ENCODE measurements at regions not wholly inside any gene's neighbourhood (a gene's known extent, or its start where the extent isn't known, plus 50 kb on each side); places are given as distances from the start of the nearest gene placed in this dataset.

DNA sequence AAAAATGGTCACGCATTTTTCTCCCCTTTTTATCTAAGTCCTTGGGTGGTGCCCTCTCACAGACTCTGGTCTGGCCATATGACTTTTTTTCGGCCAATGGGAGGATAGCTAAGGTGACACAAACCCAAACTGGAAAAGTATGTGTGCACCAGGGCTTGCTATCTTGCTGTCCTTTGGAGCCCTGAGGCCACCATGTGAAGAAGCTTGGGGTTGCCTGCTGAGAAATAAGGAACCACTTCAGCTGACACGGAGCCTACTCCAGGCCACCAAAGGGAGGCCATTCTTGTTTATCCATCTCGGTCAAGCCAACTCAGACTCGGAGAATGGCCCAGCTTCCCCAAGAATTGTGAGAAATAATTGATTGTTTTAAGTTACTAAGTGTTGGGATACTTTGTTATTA is 111.4 kb upstream of the ZFHX3 start:
- Histone ChIP-seq H3K4me1 (ENCODE audit: control insufficient read depth, insufficient read depth, low read length) (no peaks in the 10 kb centered on the region), H3K9me3 (ENCODE audit: control insufficient read depth in 2 of 2, low read length in 2 of 2) (no peaks in the 10 kb centered on the region), H3K27me3 (ENCODE audit: control insufficient read depth in 1 of 2, insufficient read depth in 2 of 2, low read length in 2 of 2) (no peaks in the 10 kb centered on the region), H3K4me3 (ENCODE audit: low read length in 2 of 2) (no peak overlapping the region), H3K27ac (ENCODE audit: low read length) (no peak overlapping the region), H3K9ac (ENCODE audit: low read length in 2 of 2) (no peak overlapping the region), H3K36me3 (ENCODE audit: control insufficient read depth in 2 of 2, insufficient read depth in 2 of 2, low read length in 2 of 2) (no peaks in the 10 kb centered on the region)

DNA sequence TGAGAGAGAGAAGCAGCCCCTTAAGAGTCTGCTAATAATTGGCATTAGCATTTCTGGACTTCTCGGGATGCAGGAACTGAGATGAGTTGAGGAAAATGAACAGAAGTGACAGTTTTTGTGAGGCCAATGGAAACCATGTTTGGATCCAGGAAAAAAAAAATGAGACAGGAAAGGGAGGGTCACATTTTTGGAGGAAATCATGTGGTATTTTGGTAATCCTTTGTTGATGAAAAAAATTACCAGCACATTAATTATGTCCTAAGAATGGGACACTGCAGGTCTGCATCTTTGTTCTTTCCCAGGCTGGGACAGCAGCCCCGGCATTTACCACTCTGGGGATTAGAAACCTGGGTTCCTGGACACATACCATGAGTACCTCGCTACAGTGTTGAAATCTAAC is 109.9 kb upstream of the ZFHX3 start:
- Histone ChIP-seq H3K4me1 (ENCODE audit: control insufficient read depth, insufficient read depth, low read length) (no peaks in the 10 kb centered on the region), H3K9ac (ENCODE audit: low read length in 2 of 2) (no peak overlapping the region), H3K9me3 (ENCODE audit: control insufficient read depth in 2 of 2, low read length in 2 of 2) (no peaks in the 10 kb centered on the region), H3K27ac (ENCODE audit: low read length) (no peak overlapping the region), H3K4me3 (ENCODE audit: low read length in 2 of 2) (no peak overlapping the region), H3K36me3 (ENCODE audit: control insufficient read depth in 2 of 2, insufficient read depth in 2 of 2, low read length in 2 of 2) (no peaks in the 10 kb centered on the region), H3K27me3 (ENCODE audit: control insufficient read depth in 1 of 2, insufficient read depth in 2 of 2, low read length in 2 of 2) (no peaks in the 10 kb centered on the region)

DNA sequence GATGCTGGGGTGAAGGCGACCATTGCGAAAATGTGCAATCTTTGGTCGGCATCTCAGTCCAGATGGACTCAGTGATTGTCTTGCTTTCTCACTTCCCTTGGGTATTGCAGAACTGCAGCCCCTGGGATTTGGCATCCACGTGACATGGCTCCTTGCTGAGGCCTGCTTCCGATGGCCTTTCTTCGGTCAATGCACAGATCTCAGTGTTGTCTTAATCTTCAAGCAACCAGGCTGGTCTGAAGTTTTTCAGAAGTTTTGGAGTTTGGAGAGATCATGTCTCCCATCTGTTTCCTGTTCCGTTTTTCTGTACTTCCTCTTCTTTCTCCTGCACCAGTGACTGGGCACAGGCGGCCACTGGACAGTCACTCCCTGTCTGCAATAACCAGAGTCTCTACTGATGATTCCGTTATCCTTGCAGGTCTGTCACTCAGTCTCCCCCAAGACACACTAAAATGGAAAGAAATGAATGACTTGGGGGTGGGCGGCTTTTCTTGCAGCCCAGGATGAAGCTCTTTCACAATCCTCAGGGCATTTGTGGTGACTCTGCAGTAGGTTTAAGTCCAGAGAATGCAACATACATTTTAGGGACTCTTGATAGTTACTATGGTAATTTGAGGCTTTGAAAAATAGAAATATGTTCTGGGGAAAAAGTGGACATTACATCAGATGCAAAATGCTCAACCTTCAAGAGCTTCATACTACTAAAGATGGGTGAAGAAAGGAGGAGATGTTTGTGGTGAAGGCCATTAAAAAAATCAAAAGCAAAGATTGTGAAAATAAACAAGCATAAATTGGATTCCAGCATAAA is 106.3 kb upstream of the ZFHX3 start:
- no peaks in the 10 kb centered on the region for H3K27me3 ChIP-seq (ENCODE audit: control insufficient read depth in 1 of 2, insufficient read depth in 2 of 2, low read length in 2 of 2)
- H3K9me3 ChIP-seq (ENCODE audit: control insufficient read depth in 2 of 2, low read length in 2 of 2), result no peaks in the 10 kb centered on the region
- no peak overlapping the region for H3K27ac ChIP-seq (ENCODE audit: low read length)
- no peak overlapping the region for H3K4me3 ChIP-seq (ENCODE audit: low read length in 2 of 2)
- H3K36me3 ChIP-seq (ENCODE audit: control insufficient read depth in 2 of 2, insufficient read depth in 2 of 2, low read length in 2 of 2), result no peaks in the 10 kb centered on the region
- H3K4me1 ChIP-seq (ENCODE audit: control insufficient read depth, insufficient read depth, low read length), result no peaks in the 10 kb centered on the region
- H3K9ac ChIP-seq (ENCODE audit: low read length in 2 of 2), result no peak overlapping the region

DNA sequence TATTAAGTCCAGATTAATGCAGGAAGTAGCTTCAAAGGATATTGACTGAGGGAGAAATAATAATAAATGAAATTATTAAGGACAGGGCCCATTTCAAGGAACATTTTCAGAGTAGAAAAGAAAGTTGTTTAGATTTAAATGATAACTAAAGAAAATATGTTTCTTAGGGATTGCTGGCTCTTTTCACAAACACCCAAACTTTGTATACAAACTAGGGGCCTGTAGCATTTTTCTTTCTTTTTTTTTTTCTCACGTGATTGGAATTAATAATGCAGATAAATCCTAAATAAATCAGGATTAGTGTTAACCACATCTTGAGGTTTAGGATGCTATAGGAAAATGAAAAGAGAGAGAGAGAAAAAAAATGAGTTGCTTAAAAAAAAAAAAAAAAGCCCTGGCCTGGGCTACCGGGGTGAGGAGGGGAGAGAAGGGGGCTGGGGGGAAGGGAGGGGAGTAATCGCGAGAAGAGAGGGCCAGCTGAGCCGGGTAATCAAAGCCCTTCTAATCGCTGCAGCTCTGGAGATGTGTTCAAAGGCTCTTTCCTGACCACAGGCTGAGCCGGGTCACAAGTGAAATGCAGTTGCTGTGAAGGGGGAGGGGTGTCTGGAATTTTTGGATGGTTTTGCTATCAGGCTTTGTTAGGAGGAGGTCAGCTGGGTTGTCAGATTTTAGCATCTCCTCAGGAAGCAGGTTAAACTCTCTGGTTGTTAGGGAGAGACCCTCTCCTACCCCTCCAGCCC is 104.6 kb upstream of the ZFHX3 start:
- Histone ChIP-seq H3K36me3 (ENCODE audit: control insufficient read depth in 2 of 2, insufficient read depth in 2 of 2, low read length in 2 of 2) (no peaks in the 10 kb centered on the region), H3K4me1 (ENCODE audit: control insufficient read depth, insufficient read depth, low read length) (no peaks in the 10 kb centered on the region), H3K27ac (ENCODE audit: low read length) (no peak overlapping the region), H3K9ac (ENCODE audit: low read length in 2 of 2) (no peak overlapping the region), H3K4me3 (ENCODE audit: low read length in 2 of 2) (no peak overlapping the region), H3K27me3 (ENCODE audit: control insufficient read depth in 1 of 2, insufficient read depth in 2 of 2, low read length in 2 of 2) (no peaks in the 10 kb centered on the region), H3K9me3 (ENCODE audit: control insufficient read depth in 2 of 2, low read length in 2 of 2) (no peaks in the 10 kb centered on the region)

DNA sequence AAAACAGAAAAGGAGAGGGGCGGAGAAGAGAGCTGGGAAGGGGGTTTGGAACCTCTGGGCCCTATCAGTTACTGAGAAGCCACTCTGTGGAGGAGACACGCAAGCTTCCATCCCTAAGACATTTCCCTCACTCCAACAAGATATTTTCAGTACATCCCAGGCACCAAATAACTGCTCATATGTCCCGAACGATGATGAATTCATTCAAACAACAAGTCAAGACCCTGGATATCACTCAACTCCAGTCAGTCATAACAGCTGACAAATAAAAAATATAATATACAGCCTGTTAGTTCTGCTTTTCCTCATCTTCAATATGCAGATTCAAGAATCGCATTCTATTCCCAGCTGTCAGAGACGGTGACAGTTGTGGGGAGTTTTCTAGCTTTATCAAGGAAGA is 104.0 kb upstream of the ZFHX3 start:
- Histone ChIP-seq H3K4me3 (ENCODE audit: low read length in 2 of 2) (no peak overlapping the region), H3K4me1 (ENCODE audit: control insufficient read depth, insufficient read depth, low read length) (no peaks in the 10 kb centered on the region), H3K9me3 (ENCODE audit: control insufficient read depth in 2 of 2, low read length in 2 of 2) (no peaks in the 10 kb centered on the region), H3K27ac (ENCODE audit: low read length) (no peak overlapping the region), H3K9ac (ENCODE audit: low read length in 2 of 2) (no peak overlapping the region), H3K27me3 (ENCODE audit: control insufficient read depth in 1 of 2, insufficient read depth in 2 of 2, low read length in 2 of 2) (no peaks in the 10 kb centered on the region), H3K36me3 (ENCODE audit: control insufficient read depth in 2 of 2, insufficient read depth in 2 of 2, low read length in 2 of 2) (no peaks in the 10 kb centered on the region)

DNA sequence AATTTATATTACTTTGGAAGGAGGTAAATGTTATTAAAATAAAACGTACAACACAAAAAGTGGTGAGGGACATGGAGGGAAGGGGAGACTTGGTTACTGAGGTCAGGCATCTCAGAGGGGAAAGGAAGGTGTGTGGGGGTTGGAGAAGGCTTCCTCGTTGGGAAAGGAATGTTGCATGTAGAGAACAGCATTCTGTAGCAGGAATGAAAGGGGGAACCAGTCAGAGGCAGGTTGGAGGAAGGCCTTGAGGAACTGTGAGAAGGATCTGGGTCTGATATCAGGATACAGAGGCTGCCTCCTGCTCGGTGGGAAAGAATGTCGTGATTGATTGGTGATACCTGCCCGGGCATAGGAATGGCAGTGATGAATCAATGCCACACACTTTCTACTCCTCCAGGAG is 103.3 kb upstream of the ZFHX3 start:
- no peak overlapping the region for H3K27ac ChIP-seq (ENCODE audit: low read length)

DNA sequence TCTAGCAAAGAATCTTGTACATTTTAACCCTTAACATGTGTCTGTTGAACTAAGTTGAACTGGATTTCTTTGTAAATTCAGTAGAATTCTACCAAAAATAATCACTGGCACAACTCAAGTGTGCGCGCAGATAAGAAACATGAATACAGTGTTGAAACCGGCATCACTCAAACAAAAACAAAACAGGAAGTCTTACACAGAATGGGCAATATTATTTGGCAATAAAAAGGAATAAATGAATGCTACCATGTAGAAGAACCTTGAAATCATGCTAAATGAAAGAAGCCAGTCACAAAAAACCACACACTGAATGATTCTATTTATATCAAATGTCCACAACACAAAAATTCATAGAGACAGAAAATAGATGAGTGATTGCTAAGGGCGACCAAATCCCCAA is 102.9 kb upstream of the ZFHX3 start:
- no peaks in the 10 kb centered on the region for H3K36me3 ChIP-seq (ENCODE audit: control insufficient read depth in 2 of 2, insufficient read depth in 2 of 2, low read length in 2 of 2)
- no peak overlapping the region for H3K27ac ChIP-seq (ENCODE audit: low read length)
- no peak overlapping the region for H3K9ac ChIP-seq (ENCODE audit: low read length in 2 of 2)
- no peaks in the 10 kb centered on the region for H3K4me1 ChIP-seq (ENCODE audit: control insufficient read depth, insufficient read depth, low read length)
- no peaks in the 10 kb centered on the region for H3K9me3 ChIP-seq (ENCODE audit: control insufficient read depth in 2 of 2, low read length in 2 of 2)
- no peaks in the 10 kb centered on the region for H3K27me3 ChIP-seq (ENCODE audit: control insufficient read depth in 1 of 2, insufficient read depth in 2 of 2, low read length in 2 of 2)
- no peak overlapping the region for H3K4me3 ChIP-seq (ENCODE audit: low read length in 2 of 2)

More for the DNA sequence above, 103.3 kb upstream of the ZFHX3 start:
- no peak overlapping the region for H3K4me3 ChIP-seq (ENCODE audit: low read length in 2 of 2)
- no peaks in the 10 kb centered on the region for H3K27me3 ChIP-seq (ENCODE audit: control insufficient read depth in 1 of 2, insufficient read depth in 2 of 2, low read length in 2 of 2)
- no peaks in the 10 kb centered on the region for H3K4me1 ChIP-seq (ENCODE audit: control insufficient read depth, insufficient read depth, low read length)
- H3K36me3 ChIP-seq (ENCODE audit: control insufficient read depth in 2 of 2, insufficient read depth in 2 of 2, low read length in 2 of 2), result no peaks in the 10 kb centered on the region
- H3K9me3 ChIP-seq (ENCODE audit: control insufficient read depth in 2 of 2, low read length in 2 of 2), result no peaks in the 10 kb centered on the region
- H3K9ac ChIP-seq (ENCODE audit: low read length in 2 of 2), result no peak overlapping the region

DNA sequence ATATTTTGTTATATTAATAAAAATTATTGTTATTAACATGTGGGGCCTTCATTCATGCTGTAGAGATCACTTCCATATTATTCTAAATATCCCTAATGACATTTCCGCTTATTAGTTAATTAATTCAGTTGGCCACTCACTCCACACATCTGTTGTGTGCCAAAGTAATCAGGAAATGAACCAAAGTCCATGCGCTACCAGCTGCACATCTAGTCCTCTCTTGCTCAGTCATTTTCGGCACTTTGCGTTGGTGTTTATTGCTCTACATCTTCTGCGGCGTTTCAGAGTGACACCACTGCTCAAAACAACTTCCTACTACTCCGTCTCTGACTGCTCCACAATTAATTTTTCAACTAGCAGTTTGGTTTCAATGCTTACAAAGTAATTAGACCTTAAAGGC is 101.4 kb upstream of the ZFHX3 start:
- no peaks in the 10 kb centered on the region for H3K36me3 ChIP-seq (ENCODE audit: control insufficient read depth in 2 of 2, insufficient read depth in 2 of 2, low read length in 2 of 2)
- H3K9ac ChIP-seq (ENCODE audit: low read length in 2 of 2), result no peak overlapping the region
- H3K27me3 ChIP-seq (ENCODE audit: control insufficient read depth in 1 of 2, insufficient read depth in 2 of 2, low read length in 2 of 2), result no peaks in the 10 kb centered on the region
- H3K9me3 ChIP-seq (ENCODE audit: control insufficient read depth in 2 of 2, low read length in 2 of 2), result no peaks in the 10 kb centered on the region
- no peak overlapping the region for H3K4me3 ChIP-seq (ENCODE audit: low read length in 2 of 2)
- H3K4me1 ChIP-seq (ENCODE audit: control insufficient read depth, insufficient read depth, low read length), result no peaks in the 10 kb centered on the region
- no peak overlapping the region for H3K27ac ChIP-seq (ENCODE audit: low read length)

DNA sequence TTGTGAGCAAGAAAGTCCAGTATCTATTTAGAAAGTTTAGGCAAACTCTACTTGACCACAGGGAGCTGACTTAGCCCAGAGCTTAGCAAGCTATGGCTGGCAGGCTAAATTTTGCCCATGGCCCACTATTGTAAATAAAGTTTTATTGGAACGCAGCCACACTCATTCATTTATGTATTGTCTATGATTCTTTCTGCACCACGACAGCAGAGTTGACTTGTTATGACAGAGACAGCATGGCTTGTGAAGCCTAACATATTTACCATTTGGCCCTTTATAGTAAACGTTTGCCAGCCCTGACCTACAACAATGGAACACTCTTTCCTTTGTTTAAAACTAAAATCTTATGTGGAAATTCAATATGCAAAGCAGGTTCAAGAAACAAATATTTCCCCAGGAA is 100.0 kb upstream of the ZFHX3 start:
- Histone ChIP-seq H3K27me3 (ENCODE audit: control insufficient read depth in 1 of 2, insufficient read depth in 2 of 2, low read length in 2 of 2) (no peaks in the 10 kb centered on the region), H3K36me3 (ENCODE audit: control insufficient read depth in 2 of 2, insufficient read depth in 2 of 2, low read length in 2 of 2) (no peaks in the 10 kb centered on the region), H3K27ac (ENCODE audit: low read length) (no peak overlapping the region), H3K4me3 (ENCODE audit: low read length in 2 of 2) (no peak overlapping the region), H3K4me1 (ENCODE audit: control insufficient read depth, insufficient read depth, low read length) (no peaks in the 10 kb centered on the region), H3K9ac (ENCODE audit: low read length in 2 of 2) (no peak overlapping the region), H3K9me3 (ENCODE audit: control insufficient read depth in 2 of 2, low read length in 2 of 2) (no peaks in the 10 kb centered on the region)

DNA sequence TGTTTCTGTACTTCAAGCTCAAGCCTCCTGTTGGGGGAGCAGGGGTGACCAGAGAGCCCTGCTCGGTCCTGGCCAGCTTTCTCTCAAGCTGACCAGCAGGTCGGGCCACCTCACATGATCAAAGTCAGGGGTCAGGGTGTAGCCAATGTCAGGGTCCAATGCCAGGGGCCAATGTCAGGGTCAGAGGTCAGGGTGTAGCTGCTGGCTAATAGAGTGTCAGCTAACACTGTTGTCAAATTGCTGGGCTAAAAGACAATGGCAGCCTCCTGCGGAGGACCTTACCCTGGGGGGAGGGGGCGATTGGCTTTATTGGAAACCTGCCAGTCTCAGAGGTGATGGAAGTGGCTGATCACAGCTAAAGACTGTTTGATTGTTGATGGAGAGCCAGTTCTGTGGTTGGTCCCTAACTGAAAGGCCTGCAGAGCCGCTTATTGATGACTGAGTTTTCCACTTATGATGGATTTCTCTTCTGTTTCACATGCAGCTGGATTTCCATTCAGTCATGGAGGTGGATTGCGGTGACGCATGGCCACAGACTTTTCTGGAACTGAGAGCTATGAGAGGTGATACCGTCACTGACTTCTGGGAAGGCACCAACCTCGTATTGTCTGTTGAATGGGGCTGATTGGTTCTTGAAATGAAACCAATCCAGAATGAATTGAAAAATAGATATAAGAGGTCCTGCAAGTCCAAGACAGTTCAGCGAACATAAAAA is 97.4 kb upstream of the ZFHX3 start:
- no peaks in the 10 kb centered on the region for H3K27me3 ChIP-seq (ENCODE audit: control insufficient read depth in 1 of 2, insufficient read depth in 2 of 2, low read length in 2 of 2)
- H3K4me3 ChIP-seq (ENCODE audit: low read length in 2 of 2), result no peak overlapping the region
- no peaks in the 10 kb centered on the region for H3K9me3 ChIP-seq (ENCODE audit: control insufficient read depth in 2 of 2, low read length in 2 of 2)
- no peaks in the 10 kb centered on the region for H3K4me1 ChIP-seq (ENCODE audit: control insufficient read depth, insufficient read depth, low read length)
- no peak overlapping the region for H3K9ac ChIP-seq (ENCODE audit: low read length in 2 of 2)
- no peak overlapping the region for H3K27ac ChIP-seq (ENCODE audit: low read length)
- no peaks in the 10 kb centered on the region for H3K36me3 ChIP-seq (ENCODE audit: control insufficient read depth in 2 of 2, insufficient read depth in 2 of 2, low read length in 2 of 2)

All from stomach smooth muscle (tissue), 2 donors.